HG03378 (cell line): ENCODE measurements at regions not wholly inside any gene's neighbourhood (a gene's known extent, or its start where the extent isn't known, plus 50 kb on each side); places are given as distances from the start of the nearest gene placed in this dataset.

Source experiments
- ATAC-seq: cut with Tn5 transposase; IDR thresholded peaks from one replicate; pipeline ENCODE4 v1.9.1; 2021; ENCODE audit warnings: mild to moderate bottlenecking, moderate library complexity; ENCODE audit not compliant: unreplicated experiment

GRCh38 chr7:84821671-84822534 is 365.0 kb downstream of the SEMA3D start:
- no peak for ATAC-seq

GRCh38 chr7:84820481-84820880 is 366.4 kb downstream of the SEMA3D start:
- no peak for ATAC-seq

- no peak for ATAC-seq
These were observed 369.8 kb downstream of the SEMA3D start for GRCh38 chr7:84817016-84817415.

- ATAC-seq = no peak
These were observed 373.5 kb downstream of the SEMA3D start for GRCh38 chr7:84813376-84813775.

- no peak for ATAC-seq
These were observed 374.8 kb downstream of the SEMA3D start for GRCh38 chr7:84812021-84812420.

- ATAC-seq = no peak
These were observed 375.5 kb downstream of the SEMA3D start for GRCh38 chr7:84811362-84811761.

GRCh38 chr7:84809877-84810276 is 377.0 kb downstream of the SEMA3D start:
- ATAC-seq = no peak

GRCh38 chr7:84803979-84804378 is 382.9 kb downstream of the SEMA3D start:
- ATAC-seq = no peak

- ATAC-seq = no peak
These were observed 385.5 kb downstream of the SEMA3D start for GRCh38 chr7:84801396-84801795.

- no peak for ATAC-seq
These were observed 386.0 kb downstream of the SEMA3D start for GRCh38 chr7:84800846-84801245.

- no peak for ATAC-seq
These were observed 387.8 kb downstream of the SEMA3D start for GRCh38 chr7:84799106-84799505.

GRCh38 chr7:84792231-84792893 is 394.5 kb downstream of the SEMA3D start:
- peak; percentile 67 for ATAC-seq

- no peak for ATAC-seq
These were observed 396.0 kb downstream of the SEMA3D start for GRCh38 chr7:84790882-84791281.

- ATAC-seq = no peak
These were observed 400.8 kb downstream of the SEMA3D start for GRCh38 chr7:84786073-84786472.

- ATAC-seq = no peak
These were observed 402.4 kb downstream of the SEMA3D start for GRCh38 chr7:84784450-84784849.

GRCh38 chr7:84783141-84783778 is 403.6 kb downstream of the SEMA3D start:
- no peak for ATAC-seq

GRCh38 chr7:84781838-84782237 is 405.0 kb downstream of the SEMA3D start:
- ATAC-seq = no peak

GRCh38 chr7:84780158-84781124 is 406.4 kb downstream of the SEMA3D start:
- no peak for ATAC-seq

- ATAC-seq = no peak
These were observed 429.1 kb downstream of the SEMA3D start for GRCh38 chr7:84757761-84758160.

- no peak for ATAC-seq
These were observed 440.5 kb downstream of the SEMA3D start for GRCh38 chr7:84746353-84746752.

GRCh38 chr7:84744385-84744784 is 442.5 kb downstream of the SEMA3D start:
- ATAC-seq = no peak
